ENCODE measurements at regions not wholly inside any gene's neighbourhood (a gene's known extent, or its start where the extent isn't known, plus 50 kb on each side); places are given as distances from the start of the nearest gene placed in this dataset.

GRCh38 chrX:94743478-94743877 is 1069.5 kb downstream of the FAM133A start:
- H3K27me3 Mint-ChIP-seq = peaks cover 0 to 1% of the 10 kb centered on the region in 2 donors
- H3K27ac Mint-ChIP-seq = no peak overlapping the region
- no peaks in the 10 kb centered on the region for H3K4me1 ChIP-seq (ENCODE audit: insufficient read depth, low read length)
- no peak overlapping the region for H3K4me3 ChIP-seq (ENCODE audit: low read length)
- peak in 2 of 5 donors; percentile 15 to 42 for DNase-seq
- no peaks in the 10 kb centered on the region for H3K9me3 ChIP-seq (ENCODE audit: low read length)
- peaks cover 0 to 9% (median 3%) of the 10 kb centered on the region in 5 donors for H3K9me3 Mint-ChIP-seq
- H3K4me3 Mint-ChIP-seq = no peak overlapping the region
- H3K36me3 Mint-ChIP-seq = no peaks in the 10 kb centered on the region
- peaks cover 0 to 7% (median 7%) of the 10 kb centered on the region in 3 donors for H3K4me1 Mint-ChIP-seq
- no peak overlapping the region for H3K27ac ChIP-seq (ENCODE audit: low read depth, low read length)
- H3K27me3 ChIP-seq (ENCODE audit: insufficient read depth, low read length, poor library complexity, severe bottlenecking) = no peaks in the 10 kb centered on the region
- H3K36me3 ChIP-seq (ENCODE audit: insufficient read depth, low read length) = no peaks in the 10 kb centered on the region
- ChIA-PET CTCF (no interaction called here), POLR2A (no interaction called here)

DNA sequence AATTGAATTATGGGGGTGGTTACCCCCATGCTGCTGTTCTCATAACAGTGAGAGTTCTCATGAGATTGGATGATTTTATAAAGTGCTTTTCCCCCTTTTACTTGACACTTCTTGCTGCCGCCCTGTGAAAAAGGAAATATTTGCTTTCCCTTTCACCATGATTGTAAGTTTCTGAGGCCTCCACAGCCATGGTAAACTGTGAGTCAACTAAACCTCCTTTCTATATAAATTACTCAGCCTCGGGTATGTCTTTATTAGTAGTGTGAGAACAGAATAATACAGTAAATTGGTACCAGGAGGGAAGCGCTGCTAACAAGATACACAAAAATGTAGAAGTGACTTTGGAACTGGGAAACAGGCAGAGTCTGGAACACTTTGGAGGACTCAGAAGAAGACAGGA is 1070.8 kb downstream of the FAM133A start:
- CTCF ChIA-PET = no interaction called here

GRCh38 chrX:94751611-94752010 is 1077.6 kb downstream of the FAM133A start:
- no peak overlapping the region for H3K4me3 ChIP-seq (ENCODE audit: low read length)
- Mint-ChIP-seq H3K4me3 (no peak overlapping the region), H3K36me3 (no peaks in the 10 kb centered on the region), H3K4me1 (no peaks in the 10 kb centered on the region), H3K9me3 (peaks cover 0 to 11% (median 3%) of the 10 kb centered on the region in 5 donors), H3K27ac (no peak overlapping the region), H3K27me3 (peaks cover 0 to 4% of the 10 kb centered on the region in 2 donors)
- H3K36me3 ChIP-seq (ENCODE audit: insufficient read depth, low read length) = no peaks in the 10 kb centered on the region
- no peaks in the 10 kb centered on the region for H3K27me3 ChIP-seq (ENCODE audit: insufficient read depth, low read length, poor library complexity, severe bottlenecking)
- no peaks in the 10 kb centered on the region for H3K4me1 ChIP-seq (ENCODE audit: insufficient read depth, low read length)
- POLR2A ChIA-PET = no interaction called here
- CTCF ChIA-PET = no interaction called here
- no peak overlapping the region for H3K27ac ChIP-seq (ENCODE audit: low read depth, low read length)
- no peak for DNase-seq
- no peaks in the 10 kb centered on the region for H3K9me3 ChIP-seq (ENCODE audit: low read length)

More for the DNA sequence above, 1070.8 kb downstream of the FAM133A start:
- no peak overlapping the region for H3K4me3 Mint-ChIP-seq
- H3K36me3 Mint-ChIP-seq = no peaks in the 10 kb centered on the region
- H3K4me1 ChIP-seq (ENCODE audit: insufficient read depth, low read length) = no peaks in the 10 kb centered on the region
- peaks cover 0 to 5% of the 10 kb centered on the region in 2 donors for H3K27me3 Mint-ChIP-seq
- no peaks in the 10 kb centered on the region for H3K27me3 ChIP-seq (ENCODE audit: insufficient read depth, low read length, poor library complexity, severe bottlenecking)
- DNase-seq = no peak
- no peak overlapping the region for H3K27ac ChIP-seq (ENCODE audit: low read depth, low read length)
- H3K36me3 ChIP-seq (ENCODE audit: insufficient read depth, low read length) = no peaks in the 10 kb centered on the region
- POLR2A ChIA-PET = no interaction called here
- H3K9me3 ChIP-seq (ENCODE audit: low read length) = no peaks in the 10 kb centered on the region
- peak overlapping the region in 1 of 8 donors; percentile 15 for H3K27ac Mint-ChIP-seq
- H3K4me1 Mint-ChIP-seq = peaks cover 0 to 7% (median 7%) of the 10 kb centered on the region in 3 donors
- H3K9me3 Mint-ChIP-seq = peaks cover 1 to 9% (median 3%) of the 10 kb centered on the region in 5 donors
- H3K4me3 ChIP-seq (ENCODE audit: low read length) = no peak overlapping the region

- Mint-ChIP-seq H3K4me1 (no peaks in the 10 kb centered on the region), H3K4me3 (no peak overlapping the region), H3K36me3 (no peaks in the 10 kb centered on the region), H3K27me3 (peaks cover 0 to 4% of the 10 kb centered on the region in 2 donors), H3K27ac (no peak overlapping the region), H3K9me3 (peaks cover 2 to 11% (median 3%) of the 10 kb centered on the region in 5 donors)
- no peaks in the 10 kb centered on the region for H3K36me3 ChIP-seq (ENCODE audit: insufficient read depth, low read length)
- no peaks in the 10 kb centered on the region for H3K4me1 ChIP-seq (ENCODE audit: insufficient read depth, low read length)
- no peaks in the 10 kb centered on the region for H3K9me3 ChIP-seq (ENCODE audit: low read length)
- ChIA-PET POLR2A (no interaction called here), CTCF (no interaction called here)
- no peak for DNase-seq
- H3K4me3 ChIP-seq (ENCODE audit: low read length) = no peak overlapping the region
- H3K27me3 ChIP-seq (ENCODE audit: insufficient read depth, low read length, poor library complexity, severe bottlenecking) = no peaks in the 10 kb centered on the region
- H3K27ac ChIP-seq (ENCODE audit: low read depth, low read length) = no peak overlapping the region
Observed at GRCh38 chrX:94752434-94753169, 1078.6 kb downstream of the FAM133A start.

GRCh38 chrX:94758130-94758529 is 1084.1 kb downstream of the FAM133A start:
- POLR2A ChIA-PET = no interaction called here
- Histone ChIP-seq H3K27ac (ENCODE audit: low read depth, low read length) (no peak overlapping the region), H3K9me3 (ENCODE audit: low read length) (no peaks in the 10 kb centered on the region), H3K36me3 (ENCODE audit: insufficient read depth, low read length) (no peaks in the 10 kb centered on the region), H3K27me3 (ENCODE audit: insufficient read depth, low read length, poor library complexity, severe bottlenecking) (no peaks in the 10 kb centered on the region), H3K4me1 (ENCODE audit: insufficient read depth, low read length) (no peaks in the 10 kb centered on the region), H3K4me3 (ENCODE audit: low read length) (no peak overlapping the region)
- DNase-seq = no peak
- CTCF ChIA-PET = no interaction called here
- Mint-ChIP-seq H3K4me3 (no peak overlapping the region), H3K4me1 (no peaks in the 10 kb centered on the region), H3K27me3 (peaks cover 0 to 3% of the 10 kb centered on the region in 2 donors), H3K27ac (peak overlapping the region in 1 of 8 donors; percentile 58), H3K9me3 (peaks cover 0 to 6% (median 3%) of the 10 kb centered on the region in 5 donors), H3K36me3 (no peaks in the 10 kb centered on the region)

GRCh38 chrX:94775640-94776039 is 1101.6 kb downstream of the FAM133A start:
- H3K9me3 ChIP-seq (ENCODE audit: low read length) = no peaks in the 10 kb centered on the region
- H3K27me3 ChIP-seq (ENCODE audit: insufficient read depth, low read length, poor library complexity, severe bottlenecking) = no peaks in the 10 kb centered on the region
- H3K36me3 ChIP-seq (ENCODE audit: insufficient read depth, low read length) = no peaks in the 10 kb centered on the region
- no peak overlapping the region for H3K4me3 ChIP-seq (ENCODE audit: low read length)
- Mint-ChIP-seq H3K27ac (no peak overlapping the region), H3K4me1 (no peaks in the 10 kb centered on the region), H3K36me3 (no peaks in the 10 kb centered on the region), H3K4me3 (no peak overlapping the region), H3K9me3 (peaks cover 0 to 4% (median 2%) of the 10 kb centered on the region in 5 donors), H3K27me3 (no peaks in the 10 kb centered on the region)
- ChIA-PET POLR2A (no interaction called here), CTCF (no interaction called here)
- no peak overlapping the region for H3K27ac ChIP-seq (ENCODE audit: low read depth, low read length)
- no peaks in the 10 kb centered on the region for H3K4me1 ChIP-seq (ENCODE audit: insufficient read depth, low read length)
- DNase-seq = no peak

- Mint-ChIP-seq H3K27ac (no peak overlapping the region), H3K4me3 (no peak overlapping the region), H3K27me3 (peaks cover 0 to 3% of the 10 kb centered on the region in 2 donors), H3K36me3 (no peaks in the 10 kb centered on the region), H3K9me3 (peaks cover 0 to 13% (median 3%) of the 10 kb centered on the region in 5 donors), H3K4me1 (no peaks in the 10 kb centered on the region)
- Histone ChIP-seq H3K36me3 (ENCODE audit: insufficient read depth, low read length) (no peaks in the 10 kb centered on the region), H3K9me3 (ENCODE audit: low read length) (no peaks in the 10 kb centered on the region), H3K27me3 (ENCODE audit: insufficient read depth, low read length, poor library complexity, severe bottlenecking) (no peaks in the 10 kb centered on the region), H3K4me1 (ENCODE audit: insufficient read depth, low read length) (no peaks in the 10 kb centered on the region), H3K4me3 (ENCODE audit: low read length) (no peak overlapping the region), H3K27ac (ENCODE audit: low read depth, low read length) (no peak overlapping the region)
- no peak for DNase-seq
- POLR2A ChIA-PET = no interaction called here
- CTCF ChIA-PET = no interaction called here
Observed at GRCh38 chrX:94813541-94813940, 1139.5 kb downstream of the FAM133A start.

DNA sequence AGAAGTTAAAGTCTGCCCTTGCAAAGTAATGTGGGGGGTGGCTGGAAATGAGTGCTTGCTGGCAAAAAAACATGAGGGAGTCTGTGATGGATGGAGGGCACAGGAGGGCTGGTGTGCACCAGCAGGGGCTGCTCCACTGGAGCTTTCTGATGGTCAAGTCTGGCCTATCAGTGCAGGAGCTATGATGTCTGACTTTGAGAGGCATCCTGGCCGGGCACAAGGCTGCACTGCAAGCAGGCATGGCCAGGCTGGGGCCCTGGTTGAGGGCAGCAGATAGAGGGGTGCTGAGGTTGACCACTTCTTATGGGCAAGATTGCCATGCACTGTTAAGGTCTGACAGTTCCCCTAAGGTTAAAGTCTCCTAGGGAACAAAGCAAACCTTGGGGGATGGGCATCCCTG is 1140.2 kb downstream of the FAM133A start:
- CTCF ChIA-PET = no interaction called here
- Mint-ChIP-seq H3K4me1 (no peaks in the 10 kb centered on the region), H3K27ac (no peak overlapping the region), H3K4me3 (no peak overlapping the region), H3K36me3 (no peaks in the 10 kb centered on the region), H3K27me3 (peaks cover 0 to 3% of the 10 kb centered on the region in 2 donors), H3K9me3 (peaks cover 0 to 13% (median 3%) of the 10 kb centered on the region in 5 donors)
- no peaks in the 10 kb centered on the region for H3K36me3 ChIP-seq (ENCODE audit: insufficient read depth, low read length)
- no peak overlapping the region for H3K4me3 ChIP-seq (ENCODE audit: low read length)
- POLR2A ChIA-PET = no interaction called here
- H3K9me3 ChIP-seq (ENCODE audit: low read length) = no peaks in the 10 kb centered on the region
- no peak overlapping the region for H3K27ac ChIP-seq (ENCODE audit: low read depth, low read length)
- no peaks in the 10 kb centered on the region for H3K27me3 ChIP-seq (ENCODE audit: insufficient read depth, low read length, poor library complexity, severe bottlenecking)
- H3K4me1 ChIP-seq (ENCODE audit: insufficient read depth, low read length) = no peaks in the 10 kb centered on the region
- no peak for DNase-seq

Data from CD8-positive, alpha-beta memory T cell (primary cell).